A673 (cell line): ENCODE measurements at regions not wholly inside any gene's neighbourhood (a gene's known extent, or its start where the extent isn't known, plus 50 kb on each side); places are given as distances from the start of the nearest gene placed in this dataset.

ENCODE experiments used
- CTCF ChIP-seq: fragments of 300-800, 200-600 bp; sonication (generic); conservative IDR thresholded peaks from 2 replicates; pipeline ENCODE4 v1.5.1; 2017; ENCODE audit warnings: low read depth, mild to moderate bottlenecking, antibody characterized with exemption, low read length, moderate library complexity, mixed read lengths
- EZH2 ChIP-seq: fragments of 200-600 bp; sonication (generic); IDR thresholded peaks from 2 replicates; pipeline ENCODE4 v1.6.1; 2017; ENCODE audit warnings: borderline replicate concordance, low read depth, mild to moderate bottlenecking, mixed read lengths, antibody characterized with exemption, low read length; ENCODE audit not compliant: poor library complexity, severe bottlenecking

GRCh38 chr4:81565142-81565870, 93.6 kb upstream of the RASGEF1B start:
- TF ChIP-seq EZH2 (no peak), CTCF (no peak)
